ENCODE measurements at regions not wholly inside any gene's neighbourhood (a gene's known extent, or its start where the extent isn't known, plus 50 kb on each side); places are given as distances from the start of the nearest gene placed in this dataset.

DNA sequence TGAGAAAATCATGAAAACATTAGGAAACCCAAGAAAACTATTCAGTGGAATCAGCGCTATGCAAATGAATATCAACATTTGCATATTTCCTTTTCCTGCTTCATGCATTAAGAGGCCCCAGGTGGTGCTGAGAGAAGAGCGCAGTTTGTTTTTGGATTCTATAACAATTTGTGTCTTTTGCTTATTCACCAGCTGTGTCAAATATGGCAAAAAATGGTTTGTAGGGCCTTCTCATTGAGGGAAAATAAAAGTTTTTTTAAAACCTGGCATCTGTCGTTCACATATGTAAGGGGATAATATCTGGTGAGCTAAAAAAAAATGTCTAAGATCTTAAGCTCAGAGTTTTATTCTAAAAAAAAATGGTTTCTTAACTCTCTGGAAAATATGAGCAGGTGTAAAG is 122.5 kb upstream of the ROBO2 start:
- H3K4me1 ChIP-seq = no peaks in the 10 kb centered on the region
- H3K27ac ChIP-seq = no peak overlapping the region
- no peaks in the 10 kb centered on the region for H3K27me3 ChIP-seq
- H3K9me3 ChIP-seq = no peaks in the 10 kb centered on the region
- DNase-seq (ENCODE audit: low spot score in 2 of 2) = no peak
- H3K4me3 ChIP-seq = no peak overlapping the region
- intact Hi-C loops (cut with DNase I) = no loop called here
- TF ChIP-seq, protein P1, sequence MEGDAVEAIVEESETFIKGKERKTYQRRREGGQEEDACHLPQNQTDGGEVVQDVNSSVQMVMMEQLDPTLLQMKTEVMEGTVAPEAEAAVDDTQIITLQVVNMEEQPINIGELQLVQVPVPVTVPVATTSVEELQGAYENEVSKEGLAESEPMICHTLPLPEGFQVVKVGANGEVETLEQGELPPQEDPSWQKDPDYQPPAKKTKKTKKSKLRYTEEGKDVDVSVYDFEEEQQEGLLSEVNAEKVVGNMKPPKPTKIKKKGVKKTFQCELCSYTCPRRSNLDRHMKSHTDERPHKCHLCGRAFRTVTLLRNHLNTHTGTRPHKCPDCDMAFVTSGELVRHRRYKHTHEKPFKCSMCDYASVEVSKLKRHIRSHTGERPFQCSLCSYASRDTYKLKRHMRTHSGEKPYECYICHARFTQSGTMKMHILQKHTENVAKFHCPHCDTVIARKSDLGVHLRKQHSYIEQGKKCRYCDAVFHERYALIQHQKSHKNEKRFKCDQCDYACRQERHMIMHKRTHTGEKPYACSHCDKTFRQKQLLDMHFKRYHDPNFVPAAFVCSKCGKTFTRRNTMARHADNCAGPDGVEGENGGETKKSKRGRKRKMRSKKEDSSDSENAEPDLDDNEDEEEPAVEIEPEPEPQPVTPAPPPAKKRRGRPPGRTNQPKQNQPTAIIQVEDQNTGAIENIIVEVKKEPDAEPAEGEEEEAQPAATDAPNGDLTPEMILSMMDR (IDR thresholded peaks at IDR 0.05) = no peak
- no peaks in the 10 kb centered on the region for H3K36me3 ChIP-seq

DNA sequence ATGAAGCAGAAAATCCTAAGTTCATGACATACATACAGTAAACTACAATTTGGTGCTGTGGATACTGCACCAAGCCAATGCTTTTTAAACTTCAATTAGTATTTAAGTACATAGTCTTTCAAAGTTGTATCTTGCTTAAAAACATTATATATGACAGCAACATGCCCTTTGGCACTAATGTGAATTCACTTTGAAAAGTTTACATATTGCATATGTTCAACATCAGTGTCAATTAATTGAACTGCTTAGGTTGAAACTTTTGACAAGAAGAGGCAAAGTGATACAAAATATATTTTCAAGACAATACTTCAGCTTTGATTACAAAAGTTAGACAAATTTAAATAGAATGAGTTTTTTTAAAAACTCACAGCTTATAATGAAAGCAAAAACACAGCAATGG is 119.4 kb upstream of the ROBO2 start:
- no peak overlapping the region for H3K27ac ChIP-seq
- H3K36me3 ChIP-seq = no peaks in the 10 kb centered on the region
- H3K4me3 ChIP-seq = no peak overlapping the region
- no peaks in the 10 kb centered on the region for H3K27me3 ChIP-seq
- H3K4me1 ChIP-seq = no peaks in the 10 kb centered on the region
- TF ChIP-seq, protein P1 (IDR thresholded peaks at IDR 0.05) = no peak
- no peaks in the 10 kb centered on the region for H3K9me3 ChIP-seq
- intact Hi-C loops (cut with DNase I) = no loop called here
- DNase-seq (ENCODE audit: low spot score in 2 of 2) = no peak

DNA sequence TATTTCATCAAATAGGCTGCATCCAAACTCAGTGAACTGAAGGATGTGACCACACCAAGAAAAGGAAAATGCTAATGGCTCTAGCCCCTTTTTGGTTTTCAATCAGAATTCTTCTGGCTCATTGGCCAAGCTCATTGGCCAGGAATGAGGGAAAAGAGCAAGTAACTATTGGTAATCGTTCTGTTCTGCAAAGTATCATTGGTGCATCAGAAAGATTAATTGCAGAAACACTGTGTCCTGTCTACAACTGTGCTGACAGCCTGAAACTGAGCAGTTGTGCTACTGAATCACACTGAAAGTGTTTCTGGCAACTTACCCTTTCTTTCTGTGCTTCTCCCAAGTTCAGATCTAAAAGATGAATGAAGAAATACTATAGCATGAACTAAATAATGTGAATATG is 116.4 kb upstream of the ROBO2 start:
- intact Hi-C loops (cut with DNase I) = no loop called here

GRCh38 chr3:76930712-76931111 is 109.2 kb upstream of the ROBO2 start:
- intact Hi-C loops (cut with DNase I) = no loop called here
- H3K4me3 ChIP-seq = no peak overlapping the region
- no peaks in the 10 kb centered on the region for H3K27me3 ChIP-seq
- no peaks in the 10 kb centered on the region for H3K4me1 ChIP-seq
- TF ChIP-seq, protein P1 (IDR thresholded peaks at IDR 0.05) = no peak
- no peak for DNase-seq (ENCODE audit: low spot score in 2 of 2)
- no peaks in the 10 kb centered on the region for H3K9me3 ChIP-seq
- no peaks in the 10 kb centered on the region for H3K36me3 ChIP-seq
- no peak overlapping the region for H3K27ac ChIP-seq

More for the DNA sequence above, 116.4 kb upstream of the ROBO2 start:
- H3K27me3 ChIP-seq = no peaks in the 10 kb centered on the region
- TF ChIP-seq, protein P1 (IDR thresholded peaks at IDR 0.05) = no peak
- no peaks in the 10 kb centered on the region for H3K36me3 ChIP-seq
- H3K4me3 ChIP-seq = no peak overlapping the region
- H3K4me1 ChIP-seq = no peaks in the 10 kb centered on the region
- H3K27ac ChIP-seq = no peak overlapping the region
- H3K9me3 ChIP-seq = no peaks in the 10 kb centered on the region
- no peak for DNase-seq (ENCODE audit: low spot score in 2 of 2)

DNA sequence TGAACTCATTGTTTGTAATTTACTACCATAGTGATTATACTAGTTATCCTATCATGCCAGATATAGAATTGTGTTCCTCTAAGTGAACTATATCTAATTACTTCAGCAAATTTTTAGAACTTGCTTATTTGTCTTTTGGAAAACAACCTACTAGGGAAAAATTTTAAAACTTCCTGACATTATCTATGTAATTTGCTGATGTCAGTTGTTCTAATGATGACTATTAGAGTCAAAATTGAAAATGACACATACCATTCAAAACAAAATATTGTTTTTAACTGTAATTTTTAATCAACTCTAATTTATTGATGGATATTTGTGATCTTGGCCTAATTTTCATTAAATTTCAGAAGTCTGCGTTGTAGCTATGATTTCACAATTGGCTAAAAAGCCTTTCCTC is 106.7 kb upstream of the ROBO2 start:
- Histone ChIP-seq H3K27me3 (no peaks in the 10 kb centered on the region), H3K36me3 (no peaks in the 10 kb centered on the region), H3K27ac (no peak overlapping the region), H3K9me3 (no peaks in the 10 kb centered on the region), H3K4me3 (no peak overlapping the region), H3K4me1 (no peaks in the 10 kb centered on the region)
- intact Hi-C loops (cut with DNase I) = no loop called here
- TF ChIP-seq, protein P1 (IDR thresholded peaks at IDR 0.05) = no peak
- DNase-seq (ENCODE audit: low spot score in 2 of 2) = no peak

DNA sequence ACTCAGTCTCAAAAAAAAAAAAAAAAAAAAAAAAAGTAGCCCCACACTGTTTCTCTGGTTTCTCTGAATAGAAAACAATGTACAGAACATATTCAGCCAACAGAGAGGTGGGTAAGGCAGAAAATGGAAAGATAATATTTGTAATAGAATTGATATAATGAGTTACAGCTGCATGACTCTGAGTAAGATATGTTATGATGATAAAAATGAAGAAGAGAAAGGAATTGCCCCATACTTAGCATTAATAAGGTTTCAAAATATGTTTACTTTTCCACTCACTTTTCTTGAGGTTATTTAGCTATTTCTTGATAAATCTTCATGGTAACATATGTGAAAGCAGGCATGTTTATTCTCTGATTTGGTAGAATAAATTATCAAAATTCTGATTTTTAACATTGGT is 100.9 kb upstream of the ROBO2 start:
- H3K27me3 ChIP-seq = no peaks in the 10 kb centered on the region
- TF ChIP-seq, protein P1 (IDR thresholded peaks at IDR 0.05) = no peak
- no peaks in the 10 kb centered on the region for H3K9me3 ChIP-seq
- no peak for DNase-seq (ENCODE audit: low spot score in 2 of 2)
- intact Hi-C loops (cut with DNase I) = no loop called here
- no peaks in the 10 kb centered on the region for H3K4me1 ChIP-seq
- no peak overlapping the region for H3K27ac ChIP-seq
- H3K4me3 ChIP-seq = no peak overlapping the region
- no peaks in the 10 kb centered on the region for H3K36me3 ChIP-seq

All from ascending aorta (tissue), 2 donors.